Activated T-cell treated with anti-CD3 and anti-CD28 coated beads for 24 hours (primary cell): ENCODE measurements at regions not wholly inside any gene's neighbourhood (a gene's known extent, or its start where the extent isn't known, plus 50 kb on each side); places are given as distances from the start of the nearest gene placed in this dataset.
"Not testable (repeated sequence)": the region's sequence is repeated elsewhere in the genome, so short reads cannot be mapped to it uniquely, and the experiment has no call there.

Experiments
- DNase-seq: peaks from one replicate; pipeline ENCODE4 v3.0.0-alpha.2; 2020; ENCODE audit warnings: low read depth

DNA sequence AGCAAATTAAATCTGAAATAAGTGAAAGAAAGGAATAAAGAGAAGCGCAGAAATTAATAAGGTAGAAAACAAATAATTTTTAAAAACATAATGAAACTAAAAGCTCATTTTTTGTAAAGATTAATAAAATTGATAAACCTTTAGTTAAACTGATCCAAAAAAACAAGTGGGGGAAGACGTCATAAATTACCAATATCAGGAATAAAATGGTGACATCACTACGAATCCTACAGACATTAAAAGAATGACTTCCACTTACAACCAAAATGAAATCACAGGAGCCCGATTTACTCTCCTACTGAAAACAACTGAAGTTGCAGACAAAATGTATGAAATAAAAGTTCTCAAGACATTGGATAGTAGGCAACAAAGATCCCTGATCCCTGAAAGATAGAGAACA, 68.1 kb upstream of the IFFO2 start:
- no peak for DNase-seq

DNA sequence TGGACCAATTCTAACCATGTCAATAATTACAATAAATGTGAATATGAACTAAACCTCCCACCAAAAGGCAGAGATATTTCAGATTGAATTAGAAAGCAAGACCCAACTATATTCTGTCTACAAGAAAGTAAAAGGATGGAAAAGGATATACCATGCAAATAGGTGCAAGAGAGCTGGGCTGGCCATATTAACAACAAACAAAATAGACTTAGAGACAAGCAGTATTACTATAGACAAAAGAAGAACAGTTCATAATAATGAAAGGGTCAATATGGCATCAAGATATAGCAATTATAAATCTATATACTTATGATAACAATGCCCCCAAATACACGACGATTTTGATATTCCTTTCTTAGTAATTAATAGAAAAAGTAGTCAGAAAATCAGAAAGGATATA, 67.3 kb upstream of the IFFO2 start:
- DNase-seq: no peak

DNA sequence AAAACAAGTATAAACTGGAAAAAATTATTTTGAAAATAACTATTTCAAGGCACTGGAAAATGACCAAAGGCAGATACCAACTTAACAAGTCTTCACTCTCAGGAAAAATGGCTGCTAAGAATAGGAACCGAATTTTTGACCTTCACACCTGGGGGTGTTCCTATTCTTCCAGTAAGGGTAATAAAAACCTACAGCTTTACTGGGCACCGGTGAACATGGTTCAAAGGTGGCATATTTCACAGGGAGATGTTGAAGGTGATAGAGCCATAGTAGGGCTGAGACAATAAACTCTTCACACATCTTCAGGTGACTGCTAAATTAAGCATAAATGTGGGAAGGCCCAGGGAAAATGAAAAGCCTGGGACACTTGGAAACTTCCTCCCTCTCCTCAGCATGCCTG, 65.4 kb upstream of the IFFO2 start:
- no peak for DNase-seq

DNA sequence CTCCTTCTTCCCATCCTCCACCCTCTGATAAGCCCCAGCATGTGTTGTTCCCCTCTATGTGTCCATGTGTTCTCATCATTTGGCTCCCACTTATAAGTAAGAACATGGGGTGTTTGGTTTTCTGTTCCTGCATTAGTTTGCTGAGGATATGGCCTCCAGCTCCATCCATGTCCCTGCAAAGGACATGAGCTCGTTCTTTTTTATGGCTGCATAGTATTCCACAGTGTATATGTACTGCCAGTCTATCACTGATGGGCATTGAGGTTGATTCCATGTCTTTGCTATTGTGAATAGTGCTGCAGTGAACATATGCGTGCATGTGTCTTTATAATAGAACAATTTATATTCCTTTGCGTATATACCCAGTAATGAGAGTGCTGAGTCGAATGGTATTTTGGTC, 62.8 kb upstream of the IFFO2 start:
- DNase-seq: not testable (repeated sequence)

DNA sequence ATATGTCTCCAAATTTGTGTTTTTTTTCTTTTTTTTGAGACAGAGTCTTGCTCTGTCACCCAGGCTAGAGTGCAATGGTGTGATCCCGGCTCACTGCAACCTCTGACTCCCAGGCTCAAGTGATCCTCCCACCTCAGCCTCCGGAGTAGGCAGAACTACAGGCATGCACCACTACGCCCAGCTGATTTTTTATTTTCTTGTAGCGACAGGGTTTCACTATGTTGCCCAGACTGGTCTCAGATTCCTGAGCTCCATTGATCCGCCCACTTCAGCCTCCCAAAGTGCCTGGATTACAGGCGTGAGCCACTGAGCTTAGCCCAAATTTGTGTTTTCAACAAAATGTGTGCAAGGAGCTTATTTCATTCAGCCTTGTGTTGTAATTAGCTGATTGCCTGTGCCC, 59.0 kb upstream of the IFFO2 start:
- DNase-seq: no peak

DNA sequence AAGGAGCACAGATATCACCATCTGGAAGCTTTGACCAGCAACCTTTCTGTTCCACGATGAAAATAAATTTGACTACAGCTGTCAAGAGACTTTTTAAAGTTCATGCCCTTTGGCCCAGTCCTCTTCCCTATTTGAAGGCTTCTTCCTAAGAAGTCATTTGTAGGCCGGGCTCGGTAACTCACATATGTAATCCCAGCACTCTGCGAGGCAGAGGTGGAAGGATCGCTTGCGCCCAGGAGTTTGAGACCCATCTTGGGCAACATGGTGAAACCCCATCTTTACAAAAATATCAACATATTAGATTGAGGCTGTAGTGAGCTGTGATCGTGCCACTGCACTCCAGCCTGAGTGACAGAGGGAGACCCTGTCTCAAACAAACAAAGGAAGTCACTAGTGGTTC, 58.3 kb upstream of the IFFO2 start:
- DNase-seq: no peak

DNA sequence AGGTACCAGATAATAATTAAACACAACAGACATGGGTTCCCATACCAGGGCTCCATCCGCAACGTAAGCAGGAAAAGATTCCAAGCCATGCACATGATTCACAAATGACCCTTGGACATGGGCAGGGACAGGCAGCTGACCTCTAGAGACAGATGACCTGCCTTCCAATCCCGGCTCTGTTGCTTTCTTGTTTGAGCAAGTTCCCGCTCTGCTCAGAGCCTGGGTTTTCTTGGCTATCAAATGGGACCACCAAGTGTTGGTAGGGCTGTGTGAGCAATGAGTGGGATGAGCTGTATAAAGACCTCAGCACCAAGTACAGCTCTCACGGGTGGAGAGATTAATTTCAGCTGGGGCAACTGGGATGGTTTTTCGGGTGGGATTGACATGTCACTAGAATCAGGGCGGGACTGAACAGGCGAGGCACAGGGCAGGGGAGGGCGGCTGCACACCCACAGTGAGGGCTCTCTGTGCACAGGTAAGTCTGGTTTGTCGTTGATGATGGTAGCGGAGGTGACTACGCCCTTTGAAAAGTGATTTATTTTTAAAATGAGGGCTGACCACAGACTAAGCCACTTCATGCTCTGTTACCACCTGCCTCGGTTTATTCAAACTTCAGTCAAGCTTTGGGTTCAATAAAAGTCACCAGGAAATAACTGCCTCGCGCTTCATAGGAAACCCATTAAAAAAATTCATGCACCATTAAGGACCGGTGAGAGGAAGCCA, 57.5 kb upstream of the IFFO2 start:
- no peak for DNase-seq

DNA sequence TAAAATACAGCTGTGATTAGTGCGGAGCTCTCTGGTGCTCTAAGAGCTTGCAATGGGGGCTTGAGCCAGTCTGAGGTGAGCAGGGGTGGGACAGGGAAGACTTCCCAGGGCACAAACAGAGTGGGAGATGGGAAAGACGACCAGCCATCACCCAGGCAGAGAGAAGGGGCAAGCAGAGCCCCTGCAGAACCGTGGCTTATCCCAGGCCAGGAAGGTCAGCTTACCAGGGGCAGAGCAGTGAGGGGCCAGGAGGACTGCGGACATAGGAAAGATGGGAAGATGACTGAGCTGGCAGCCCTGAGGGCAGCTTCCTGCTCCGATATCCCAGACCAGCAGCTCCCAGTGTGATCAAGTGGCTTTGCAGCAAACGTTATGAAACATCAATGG, 55.4 kb upstream of the IFFO2 start:
- DNase-seq: no peak

DNA sequence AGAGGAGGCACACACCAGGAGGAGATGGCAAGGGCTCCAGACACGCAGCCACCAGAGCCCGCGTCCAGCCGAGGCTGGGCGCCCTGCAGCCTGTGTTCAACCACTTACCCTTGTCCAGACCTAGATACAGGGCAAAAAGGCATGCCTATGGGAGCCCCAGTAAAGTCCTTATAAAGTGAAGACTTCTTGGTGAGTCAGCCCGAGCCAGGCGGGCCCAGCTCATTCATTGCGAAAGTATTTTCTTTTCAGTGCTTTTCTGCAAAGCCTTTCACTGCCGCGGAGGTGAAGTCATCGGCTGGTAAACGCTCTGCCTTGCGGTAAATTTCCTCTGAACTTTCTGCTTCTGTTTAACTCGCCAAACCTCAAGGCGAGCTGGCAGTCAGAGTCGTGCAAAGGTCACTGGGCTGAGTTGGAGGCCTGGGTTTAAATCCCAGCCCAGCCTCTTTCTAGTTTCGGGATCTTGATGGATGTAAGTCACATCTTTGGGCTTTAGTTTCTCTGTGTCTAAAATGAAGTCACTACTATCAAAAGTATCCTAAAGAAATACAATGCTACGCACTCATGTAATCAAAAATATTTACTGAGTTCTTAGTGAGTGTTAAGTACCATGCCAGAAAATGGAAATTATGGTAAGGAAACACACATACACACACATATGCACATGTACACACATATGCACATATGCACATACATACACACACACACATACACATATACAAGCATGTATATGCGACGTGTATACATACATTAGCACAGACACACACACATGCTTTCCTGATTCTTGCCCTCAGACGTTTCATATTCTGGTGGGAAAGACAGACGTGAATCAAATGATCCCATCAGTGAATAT, 54.7 kb upstream of the IFFO2 start:
- DNase-seq: peak; percentile 78

DNA sequence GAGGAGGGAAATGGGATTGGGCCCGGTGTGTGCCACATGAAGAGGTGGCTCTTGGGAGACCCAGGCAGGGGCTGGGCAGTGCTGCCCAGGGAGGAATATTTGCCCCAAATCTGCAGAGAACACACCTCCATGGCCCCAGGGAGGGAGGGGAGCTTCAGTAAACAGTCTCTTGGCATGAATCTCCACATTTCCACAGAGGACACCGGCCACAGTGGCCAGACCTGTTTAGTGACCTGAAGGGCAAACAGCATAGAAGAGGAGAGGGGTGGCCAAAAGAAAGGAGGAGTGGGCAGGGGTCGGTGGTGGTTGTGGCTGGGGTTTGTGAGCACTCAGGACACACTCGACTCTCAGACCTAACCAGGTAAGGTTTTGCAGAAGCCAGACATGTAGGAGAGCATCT, 54.0 kb upstream of the IFFO2 start:
- DNase-seq: no peak

DNA sequence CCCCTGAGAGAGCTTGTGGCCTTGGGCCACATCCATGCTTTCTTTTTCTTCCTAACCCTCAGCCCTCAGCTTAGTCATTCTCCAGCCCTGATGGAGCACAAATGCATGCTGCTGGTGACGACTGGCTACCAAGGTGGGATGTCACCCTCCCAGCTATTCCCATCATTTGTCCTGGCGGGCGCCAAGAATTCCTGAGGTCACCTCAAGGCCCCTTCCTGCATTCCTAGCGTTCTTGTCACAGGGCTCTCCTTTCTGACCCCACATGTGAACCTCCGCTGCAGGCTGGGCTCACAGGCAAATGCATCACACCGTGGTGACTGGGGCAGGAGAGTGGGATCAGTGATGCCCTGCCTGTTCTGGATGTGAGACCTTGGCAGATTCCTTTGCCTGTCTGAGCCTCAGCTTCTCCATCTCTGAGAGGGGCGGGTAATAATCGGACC, 53.4 kb upstream of the IFFO2 start:
- no peak for DNase-seq

DNA sequence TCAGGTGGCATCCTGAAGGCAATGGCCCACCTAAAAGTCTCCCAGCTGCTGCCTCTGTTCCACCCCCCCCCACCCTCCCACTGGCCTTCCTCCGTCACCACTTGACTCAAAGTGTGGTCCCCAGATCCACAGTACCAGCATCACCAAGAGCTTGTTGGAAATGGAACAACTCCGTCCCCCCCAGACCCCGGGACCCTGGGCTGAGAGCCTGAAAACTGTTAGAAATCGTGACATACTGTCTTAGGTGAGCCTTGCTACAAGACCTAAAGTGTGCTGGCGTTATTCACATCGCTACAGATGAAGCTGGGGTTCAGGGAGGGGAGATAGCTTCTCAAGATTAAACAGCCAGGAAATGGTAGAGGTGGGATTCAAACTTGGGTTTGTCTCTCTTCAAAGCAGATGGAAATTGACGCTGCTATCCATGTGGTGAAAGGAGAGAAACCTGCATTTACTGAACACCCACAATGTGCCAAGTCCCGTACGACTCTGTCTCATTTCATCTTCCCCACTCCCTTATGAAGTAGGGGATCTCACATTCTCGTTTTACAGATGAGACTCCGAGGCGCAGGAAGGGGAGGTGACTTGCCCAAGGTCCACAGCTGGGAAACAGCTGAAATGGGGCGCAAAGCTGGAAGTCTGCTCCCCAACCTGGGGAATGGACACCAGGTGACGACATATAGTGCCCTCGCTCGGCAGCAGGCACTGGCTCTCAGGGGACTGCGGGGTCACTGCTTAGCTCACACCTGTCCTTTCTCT, 52.8 kb upstream of the IFFO2 start:
- no peak for DNase-seq

DNA sequence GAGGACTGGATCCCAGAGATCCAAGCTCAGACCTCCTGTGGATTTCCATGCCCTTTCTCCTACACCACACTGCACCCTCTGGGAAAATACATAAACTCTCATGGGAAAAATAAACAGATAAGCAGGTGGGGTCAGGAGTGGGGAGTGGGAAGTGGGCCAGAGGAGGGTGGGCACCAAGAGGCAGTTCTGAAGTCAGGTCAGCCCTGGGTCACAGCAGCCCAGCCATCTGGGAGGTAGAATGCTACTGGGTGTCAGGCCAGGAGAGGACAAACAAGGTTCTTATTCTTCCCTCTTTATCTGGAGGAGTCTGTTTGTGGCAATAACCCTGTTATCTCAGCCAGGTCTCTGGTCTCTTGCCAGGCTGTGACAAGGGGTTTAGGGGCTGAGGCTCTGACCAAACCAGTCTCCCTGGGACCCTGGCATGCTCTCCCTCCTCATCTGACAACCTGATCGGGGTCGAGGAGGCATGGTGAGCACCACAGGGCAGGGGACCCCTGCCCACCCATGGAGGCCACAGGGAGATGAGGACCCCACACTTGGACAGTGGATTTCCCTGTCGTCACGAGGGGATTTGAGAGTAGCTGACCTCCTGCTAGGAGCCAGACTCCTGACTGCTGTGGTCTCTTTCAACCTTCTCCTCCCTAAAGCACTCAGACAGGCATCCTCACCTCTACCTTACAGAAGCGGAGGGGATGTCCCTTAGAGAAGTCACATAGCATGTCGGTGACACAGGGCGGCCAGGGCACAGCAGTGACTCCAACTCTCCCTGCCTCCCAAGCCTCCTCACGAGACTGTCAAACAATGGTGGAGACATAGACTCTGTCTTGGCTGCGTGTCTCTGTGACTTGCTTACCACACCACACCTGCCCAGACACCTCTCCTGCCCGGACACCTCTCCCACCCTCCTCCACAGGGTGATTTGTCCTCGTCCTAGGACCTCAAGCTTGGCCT, 51.3 kb upstream of the IFFO2 start:
- no peak for DNase-seq

DNA sequence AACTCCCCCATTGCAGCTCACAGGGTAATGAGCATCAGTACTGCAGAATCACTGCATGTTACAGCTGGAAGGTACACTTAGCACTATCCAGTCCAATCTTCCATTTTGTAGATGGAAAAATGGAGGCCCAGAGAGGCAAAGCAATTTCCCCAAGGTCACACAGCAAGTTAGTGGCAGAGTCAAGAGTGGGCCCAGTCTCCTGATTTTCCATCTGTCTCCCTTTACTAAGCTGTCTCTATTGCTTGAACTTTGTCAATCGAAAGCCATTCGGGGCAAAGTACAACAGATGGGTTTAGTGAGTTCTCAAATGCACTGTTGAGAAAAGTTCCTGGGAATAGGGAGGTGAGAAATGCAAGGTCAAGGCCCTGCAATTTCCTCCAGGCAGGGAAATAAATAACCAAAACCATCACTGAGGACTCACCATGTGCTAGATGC, 50.4 kb upstream of the IFFO2 start:
- no peak for DNase-seq
